Breast epithelium (tissue), 4 donors: ENCODE measurements at regions not wholly inside any gene's neighbourhood (a gene's known extent, or its start where the extent isn't known, plus 50 kb on each side); places are given as distances from the start of the nearest gene placed in this dataset.

Source experiments
- DNase-seq, 2 donors: peaks; one replicate each; pipeline ENCODE4 v3.0.0-alpha.2; 2019; ENCODE audit warnings: low spot score in 2 of 2
- H3K27ac ChIP-seq, 2 donors: fragments of 200-600 bp; sonication (generic) in 1 of 2; one replicate each; pipeline ENCODE4 v1.5.1; 2016 to 2019; ENCODE audit warnings: mild to moderate bottlenecking in 1 of 2
- H3K27me3 ChIP-seq, 2 donors: fragments of 200-600 bp; sonication (generic) in 1 of 2; one replicate each; pipeline versions ENCODE4 v1.5.1 to v1.6.0; 2017 to 2019; ENCODE audit warnings: control low read depth in 1 of 2, mild to moderate bottlenecking in 1 of 2
- H3K36me3 ChIP-seq: fragments of 200-600 bp; one replicate; pipeline ENCODE4 v1.5.1; 2019
- H3K4me1 ChIP-seq, 2 donors: fragments of 200-600 bp; sonication (generic); one replicate each; pipeline ENCODE4 v1.5.1; 2016 to 2019; ENCODE audit warnings: control low read depth in 1 of 2
- H3K4me3 ChIP-seq, 3 donors: fragments of 200-600 bp; sonication (generic); 1 replicate in 2 of 3; 2 replicates in 1 of 3; pipeline ENCODE4 v1.5.1; 2016 to 2019; ENCODE audit warnings: mild to moderate bottlenecking in 3 of 3, moderate library complexity in 2 of 3
- H3K9me3 ChIP-seq, 2 donors: fragments of 200-600 bp; sonication (generic) in 1 of 2; one replicate each; pipeline ENCODE4 v1.5.1; 2016 to 2019; ENCODE audit warnings: control low read depth in 1 of 2
- CTCF ChIP-seq, 3 donors: fragments of 450-650 bp; IDR thresholded peaks; one replicate each; pipeline ENCODE4 v1.5.1; 2016 to 2017; ENCODE audit warnings: antibody characterized with exemption in 3 of 3, mild to moderate bottlenecking in 3 of 3, moderate library complexity in 3 of 3
- POLR2A ChIP-seq: fragments of 450-650 bp; IDR thresholded peaks from one replicate; pipeline ENCODE4 v1.6.1; 2016; ENCODE audit warnings: antibody characterized with exemption, mild to moderate bottlenecking, moderate library complexity
- POLR2AphosphoS5 ChIP-seq, 3 donors: sonication (generic); formaldehyde crosslinking; IDR thresholded peaks; one replicate each; pipeline ENCODE4 v1.6.1; 2017; ENCODE audit warnings: antibody characterized with exemption in 3 of 3
- intact Hi-C: fragments of 100-400 bp; cut with DNase I; formaldehyde crosslinking; loops from one replicate; pipeline ENCODE4 v1.15.1; 2023; ENCODE audit warnings: low total_unique reads

- Histone ChIP-seq H3K27ac (no peak overlapping the region), H3K36me3 (no peaks in the 10 kb centered on the region), H3K27me3 (peaks cover 0 to 5% of the 10 kb centered on the region in 2 donors), H3K4me3 (no peak overlapping the region), H3K9me3 (no peaks in the 10 kb centered on the region), H3K4me1 (no peaks in the 10 kb centered on the region)
- TF ChIP-seq POLR2AphosphoS5 (IDR thresholded peaks at IDR 0.05), result no peak
- TF ChIP-seq CTCF (IDR thresholded peaks at IDR 0.05), result no peak
- no peak for TF ChIP-seq POLR2A
- intact Hi-C loops, result no loop called here
- no peak for DNase-seq
These were observed 122.0 kb downstream of the TEX36 start for GRCh38 chr10:125560947-125561346.

GRCh38 chr10:125559210-125559609, 123.8 kb downstream of the TEX36 start:
- TF ChIP-seq CTCF (IDR thresholded peaks at IDR 0.05) (no peak), POLR2AphosphoS5 (IDR thresholded peaks at IDR 0.05) (no peak), POLR2A (no peak)
- Histone ChIP-seq H3K4me3 (no peak overlapping the region), H3K4me1 (no peaks in the 10 kb centered on the region), H3K9me3 (no peaks in the 10 kb centered on the region), H3K27me3 (peaks cover 0 to 7% of the 10 kb centered on the region in 2 donors), H3K36me3 (no peaks in the 10 kb centered on the region), H3K27ac (no peak overlapping the region)
- DNase-seq, result no peak
- intact Hi-C loops, result no loop called here

- Histone ChIP-seq H3K9me3 (peaks cover 0 to 3% of the 10 kb centered on the region in 2 donors), H3K27me3 (peaks cover 0 to 7% of the 10 kb centered on the region in 2 donors)
- intact Hi-C loops, result no loop called here
These were observed 125.0 kb downstream of the TEX36 start for GRCh38 chr10:125557801-125558505.

GRCh38 chr10:125557311-125557710, 125.7 kb downstream of the TEX36 start:
- H3K4me1 ChIP-seq, result no peaks in the 10 kb centered on the region
- no peak overlapping the region for H3K4me3 ChIP-seq
- no peak for TF ChIP-seq POLR2A
- TF ChIP-seq POLR2AphosphoS5 (IDR thresholded peaks at IDR 0.05), result no peak
- no peak overlapping the region for H3K27ac ChIP-seq
- DNase-seq, result no peak
- intact Hi-C loops, result no loop called here
- peaks cover 0 to 7% of the 10 kb centered on the region in 2 donors for H3K27me3 ChIP-seq
- H3K9me3 ChIP-seq, result peaks cover 0 to 10% of the 10 kb centered on the region in 2 donors
- H3K36me3 ChIP-seq, result no peaks in the 10 kb centered on the region

More at GRCh38 chr10:125557801-125558505, 125.0 kb downstream of the TEX36 start:
- H3K27ac ChIP-seq, result no peak overlapping the region
- H3K36me3 ChIP-seq, result no peaks in the 10 kb centered on the region
- TF ChIP-seq POLR2A, result no peak
- TF ChIP-seq POLR2AphosphoS5 (IDR thresholded peaks at IDR 0.05), result no peak
- no peak for TF ChIP-seq CTCF (IDR thresholded peaks at IDR 0.05)
- H3K4me1 ChIP-seq, result no peaks in the 10 kb centered on the region
- no peak overlapping the region for H3K4me3 ChIP-seq
- DNase-seq, result no peak

- Histone ChIP-seq H3K4me3 (no peak overlapping the region), H3K36me3 (no peaks in the 10 kb centered on the region), H3K27ac (no peak overlapping the region), H3K9me3 (peaks cover 0 to 13% of the 10 kb centered on the region in 2 donors), H3K4me1 (no peaks in the 10 kb centered on the region), H3K27me3 (peaks cover 0 to 7% of the 10 kb centered on the region in 2 donors)
- DNase-seq, result no peak
- TF ChIP-seq CTCF (IDR thresholded peaks at IDR 0.05) (no peak), POLR2A (no peak), POLR2AphosphoS5 (IDR thresholded peaks at IDR 0.05) (no peak)
- intact Hi-C loops, result no loop called here
These were observed 126.1 kb downstream of the TEX36 start for GRCh38 chr10:125556882-125557281.
